Sigmoid colon (tissue), 4 donors: ENCODE measurements at regions not wholly inside any gene's neighbourhood (a gene's known extent, or its start where the extent isn't known, plus 50 kb on each side); places are given as distances from the start of the nearest gene placed in this dataset.

Source experiments
- CTCF ChIP-seq, 4 experiments: fragments of 450-650 bp in 3 of 4; fragments of 200-600 bp in 1 of 4; IDR thresholded peaks; one replicate each; pipeline ENCODE4 v1.5.1; 2016 to 2019; ENCODE audit warnings: antibody characterized with exemption in 4 of 4, mild to moderate bottlenecking in 3 of 4, moderate library complexity in 2 of 4
- POLR2A ChIP-seq, 2 donors: fragments of 450-650 bp; IDR thresholded peaks; one replicate each; pipeline ENCODE4 v1.6.1; 2016; ENCODE audit warnings: antibody characterized with exemption in 2 of 2, mild to moderate bottlenecking in 2 of 2, moderate library complexity in 2 of 2
- POLR2AphosphoS5 ChIP-seq, 4 donors: sonication (generic); formaldehyde crosslinking; IDR thresholded peaks; one replicate each; pipeline ENCODE4 v1.6.1; 2017; ENCODE audit warnings: antibody characterized with exemption in 4 of 4

GRCh38 chr5:123936548-123936947 is 424.6 kb downstream of the CSNK1G3 start:
- TF ChIP-seq POLR2AphosphoS5 (IDR thresholded peaks at IDR 0.05) (no peak), CTCF (IDR thresholded peaks at IDR 0.05) (no peak), POLR2A (IDR thresholded peaks at IDR 0.05) (no peak)
